ENCODE measurements at regions not wholly inside any gene's neighbourhood (a gene's known extent, or its start where the extent isn't known, plus 50 kb on each side); places are given as distances from the start of the nearest gene placed in this dataset.
A peak's percentile ranks its signal among the peaks of the same experiment; 100 is the strongest.
"Not testable (repeated sequence)": the region's sequence is repeated elsewhere in the genome, so short reads cannot be mapped to it uniquely, and the experiment has no call there.

GRCh38 chr6:74594350-74594749 lies 611.5 kb downstream of the COL12A1 start:
- not testable (repeated sequence) for DNase-seq (ENCODE audit: low read depth in 2 of 2)

GRCh38 chr6:74588094-74588832 lies 617.6 kb downstream of the COL12A1 start:
- no peak for DNase-seq (ENCODE audit: low read depth in 2 of 2)

GRCh38 chr6:74587386-74587785 lies 618.5 kb downstream of the COL12A1 start:
- DNase-seq (ENCODE audit: low read depth in 2 of 2): no peak

- DNase-seq (ENCODE audit: low read depth in 2 of 2): peak in 1 of 2 donors; percentile 36
Observed at GRCh38 chr6:74585753-74586152, 620.1 kb downstream of the COL12A1 start.

GRCh38 chr6:74581681-74582080 lies 624.2 kb downstream of the COL12A1 start:
- no peak for DNase-seq (ENCODE audit: low read depth in 2 of 2)

- no peak for DNase-seq (ENCODE audit: low read depth in 2 of 2)
Observed at GRCh38 chr6:74579794-74580193, 626.1 kb downstream of the COL12A1 start.

GRCh38 chr6:74579047-74579446 lies 626.8 kb downstream of the COL12A1 start:
- no peak for DNase-seq (ENCODE audit: low read depth in 2 of 2)

GRCh38 chr6:74578339-74578738 lies 627.5 kb downstream of the COL12A1 start:
- peak in 1 of 2 donors; percentile 12 for DNase-seq (ENCODE audit: low read depth in 2 of 2)

GRCh38 chr6:74577619-74578018 lies 628.2 kb downstream of the COL12A1 start:
- no peak for DNase-seq (ENCODE audit: low read depth in 2 of 2)

GRCh38 chr6:74574794-74575193 lies 631.1 kb downstream of the COL12A1 start:
- peak; percentile 27 to 50 for DNase-seq (ENCODE audit: low read depth in 2 of 2)

- DNase-seq (ENCODE audit: low read depth in 2 of 2): no peak
Observed at GRCh38 chr6:74573613-74574012, 632.2 kb downstream of the COL12A1 start.

- no peak for DNase-seq (ENCODE audit: low read depth in 2 of 2)
Observed at GRCh38 chr6:74570044-74570443, 635.8 kb downstream of the COL12A1 start.

GRCh38 chr6:74568861-74569260 lies 637.0 kb downstream of the COL12A1 start:
- peak in 1 of 2 donors; percentile 68 for DNase-seq (ENCODE audit: low read depth in 2 of 2)

GRCh38 chr6:74567923-74568290 lies 637.9 kb downstream of the COL12A1 start:
- not testable (repeated sequence) for DNase-seq (ENCODE audit: low read depth in 2 of 2)

- DNase-seq (ENCODE audit: low read depth in 2 of 2): no peak
Observed at GRCh38 chr6:74567281-74567922, 638.5 kb downstream of the COL12A1 start.

GRCh38 chr6:74557236-74557635 lies 648.6 kb downstream of the COL12A1 start:
- DNase-seq (ENCODE audit: low read depth in 2 of 2): no peak

GRCh38 chr6:74554041-74554440 lies 651.8 kb downstream of the COL12A1 start:
- no peak for DNase-seq (ENCODE audit: low read depth in 2 of 2)

- DNase-seq (ENCODE audit: low read depth in 2 of 2): no peak
Observed at GRCh38 chr6:74551896-74552295, 654.0 kb downstream of the COL12A1 start.

GRCh38 chr6:74550821-74551220 lies 655.0 kb downstream of the COL12A1 start:
- no peak for DNase-seq (ENCODE audit: low read depth in 2 of 2)

GRCh38 chr6:74549746-74550145 lies 656.1 kb downstream of the COL12A1 start:
- no peak for DNase-seq (ENCODE audit: low read depth in 2 of 2)

GRCh38 chr6:74534465-74535211 lies 671.2 kb downstream of the COL12A1 start:
- peak in 1 of 2 donors; percentile 45 for DNase-seq (ENCODE audit: low read depth in 2 of 2)

GRCh38 chr6:74519163-74519562 lies 686.7 kb downstream of the COL12A1 start:
- DNase-seq (ENCODE audit: low read depth in 2 of 2): peak in 1 of 2 donors; percentile 21
